AML-193 (cell line): ENCODE measurements at regions not wholly inside any gene's neighbourhood (a gene's known extent, or its start where the extent isn't known, plus 50 kb on each side); places are given as distances from the start of the nearest gene placed in this dataset.
"Not testable (repeated sequence)": the region's sequence is repeated elsewhere in the genome, so short reads cannot be mapped to it uniquely, and the experiment has no call there.

Experiments used
- DNase-seq, 2 experiments: peaks; one replicate each; lab custom pipeline; 2025; lab: John Stamatoyannopoulos, UW

DNA sequence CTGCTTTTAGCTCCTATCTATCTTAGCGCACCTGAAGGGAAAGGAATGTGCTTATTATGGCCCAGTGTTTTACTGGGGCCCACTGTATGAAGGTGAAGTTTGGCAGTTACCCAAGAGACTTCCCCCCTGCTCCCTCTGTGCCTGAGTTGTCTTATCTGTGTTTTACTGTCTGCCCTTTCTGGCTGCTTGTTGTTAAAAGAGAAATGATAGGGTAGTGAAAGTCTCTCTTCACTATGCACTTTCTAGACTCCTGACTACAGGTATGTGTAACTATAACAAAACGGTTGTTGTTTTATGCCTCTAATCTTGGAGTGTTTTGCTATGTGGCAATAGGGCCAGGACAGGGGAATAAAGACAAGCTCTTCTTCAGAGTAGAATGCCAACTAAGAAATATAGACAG, 326.9 kb downstream of the KIF20B start:
- DNase-seq: no peak

DNA sequence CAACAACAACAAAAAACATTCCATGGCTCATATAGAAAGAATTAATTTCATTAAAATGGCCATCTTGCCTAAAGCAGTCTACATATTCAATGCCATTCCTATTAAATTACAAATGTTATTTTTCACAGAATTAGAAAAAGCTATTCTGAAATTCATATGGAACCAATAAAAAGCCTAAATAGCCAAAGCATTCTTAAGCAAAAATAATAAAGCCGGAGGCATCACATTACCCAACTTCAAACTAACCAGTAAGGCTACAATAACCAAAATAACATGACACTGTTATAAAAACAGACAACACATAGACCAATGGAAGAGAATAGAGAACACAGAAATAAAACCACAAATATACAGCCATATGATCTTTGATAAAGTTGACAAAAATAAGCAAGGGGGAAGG, 330.4 kb downstream of the KIF20B start:
- DNase-seq: no peak

DNA sequence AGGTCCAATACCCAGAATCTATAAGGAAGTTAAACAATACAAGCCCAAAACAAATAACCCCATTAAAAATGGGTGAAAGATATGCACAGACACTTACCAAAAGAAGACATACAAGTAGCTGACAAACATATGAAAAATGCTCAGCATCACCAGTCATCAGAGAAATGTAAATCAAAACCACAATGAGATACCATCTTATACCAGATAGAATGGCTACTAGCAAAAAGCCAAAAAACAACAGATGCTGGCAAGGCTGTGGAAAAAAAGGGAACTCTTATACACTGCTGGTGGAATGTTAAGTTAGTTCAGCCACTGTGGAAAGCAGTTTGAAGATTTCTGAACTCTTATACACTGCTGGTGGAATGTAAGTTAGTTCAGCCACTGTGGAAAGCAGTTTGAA, 331.1 kb downstream of the KIF20B start:
- DNase-seq: no peak

DNA sequence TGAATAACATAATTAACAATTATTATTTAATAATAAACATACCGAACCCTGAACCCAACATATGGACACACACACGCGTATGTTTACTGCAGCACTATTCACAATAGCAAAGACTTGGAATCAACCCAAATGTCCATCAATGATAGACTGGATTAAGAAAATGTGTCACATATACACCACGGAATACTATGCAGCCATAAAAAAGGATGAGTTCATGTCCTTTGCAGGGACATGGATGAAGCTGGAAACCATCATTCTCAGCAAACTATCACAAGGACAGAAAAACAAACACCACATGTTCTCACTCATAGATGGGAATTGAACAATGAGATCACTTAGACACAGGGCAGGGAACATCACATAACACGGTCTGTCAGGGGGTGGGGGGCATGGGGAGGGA, 333.5 kb downstream of the KIF20B start:
- DNase-seq: not testable (repeated sequence)

DNA sequence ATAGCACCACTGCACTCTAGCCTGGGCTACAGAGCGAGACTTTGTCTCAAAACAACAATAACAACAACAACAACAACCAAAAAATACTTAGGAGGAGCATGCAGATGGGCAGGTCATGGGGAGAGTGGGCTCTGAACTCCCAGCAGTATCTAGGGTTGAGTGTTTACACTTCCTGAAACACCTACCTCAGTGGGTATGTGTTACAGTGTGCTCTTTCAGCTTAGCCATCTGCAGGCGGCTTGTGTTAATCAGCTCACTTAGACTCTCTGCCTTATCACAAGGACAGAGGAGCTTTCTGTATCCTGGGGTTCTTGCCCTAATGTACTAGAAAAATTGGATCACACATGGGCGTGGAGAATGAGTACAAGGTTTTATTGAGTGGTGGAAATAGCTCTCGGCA, 340.2 kb downstream of the KIF20B start:
- DNase-seq: no peak

GRCh38 chr10:90042075-90042474, 340.7 kb downstream of the KIF20B start:
- no peak for DNase-seq

DNA sequence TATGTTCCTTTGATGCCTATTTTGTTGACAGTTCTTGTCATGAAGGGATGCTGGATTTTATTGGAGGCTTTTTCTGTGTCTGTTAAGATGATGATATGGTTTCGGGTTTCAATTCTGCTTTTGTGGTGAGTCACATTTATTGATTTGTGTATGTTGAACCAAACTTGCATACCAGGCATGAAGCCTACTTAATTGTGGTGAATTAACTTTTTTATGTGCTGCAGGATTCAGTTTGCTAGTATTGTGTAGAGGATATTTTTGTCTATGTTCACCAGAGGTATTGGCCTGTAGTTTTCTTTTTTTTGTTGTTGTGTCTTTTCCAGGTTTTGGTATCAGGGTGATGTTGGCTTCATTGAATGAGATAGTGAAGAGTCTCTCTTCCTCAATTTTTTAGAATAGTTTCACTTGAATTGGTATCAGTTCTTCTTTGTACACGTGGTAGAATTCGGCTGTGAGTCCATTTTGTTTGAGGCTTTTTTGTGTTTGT, 345.9 kb downstream of the KIF20B start:
- no peak for DNase-seq

GRCh38 chr10:90051053-90051452, 349.7 kb downstream of the KIF20B start:
- DNase-seq: no peak

- no peak for DNase-seq
Observed at GRCh38 chr10:90051474-90051873, 350.1 kb downstream of the KIF20B start.

DNA sequence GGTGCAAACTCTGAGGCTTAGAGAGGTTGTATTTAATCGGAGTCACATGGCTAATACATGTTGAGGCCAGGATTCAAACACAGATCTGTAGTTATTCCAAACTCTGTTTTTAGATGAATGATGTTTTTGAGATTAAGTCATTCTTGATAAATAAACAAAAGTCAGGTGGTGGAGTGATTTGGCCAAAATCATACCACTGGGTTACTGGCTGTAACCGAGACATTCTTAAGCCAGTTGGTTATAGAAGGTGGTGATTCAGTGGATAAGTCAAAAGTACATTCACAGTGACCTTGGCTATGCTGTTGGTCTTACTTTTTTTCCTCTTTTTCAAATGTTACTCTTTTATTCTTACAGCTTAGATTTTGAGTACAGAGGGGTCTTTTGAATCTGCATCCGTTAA, 361.4 kb downstream of the KIF20B start:
- no peak for DNase-seq

GRCh38 chr10:90064295-90064694, 362.9 kb downstream of the KIF20B start:
- no peak for DNase-seq

DNA sequence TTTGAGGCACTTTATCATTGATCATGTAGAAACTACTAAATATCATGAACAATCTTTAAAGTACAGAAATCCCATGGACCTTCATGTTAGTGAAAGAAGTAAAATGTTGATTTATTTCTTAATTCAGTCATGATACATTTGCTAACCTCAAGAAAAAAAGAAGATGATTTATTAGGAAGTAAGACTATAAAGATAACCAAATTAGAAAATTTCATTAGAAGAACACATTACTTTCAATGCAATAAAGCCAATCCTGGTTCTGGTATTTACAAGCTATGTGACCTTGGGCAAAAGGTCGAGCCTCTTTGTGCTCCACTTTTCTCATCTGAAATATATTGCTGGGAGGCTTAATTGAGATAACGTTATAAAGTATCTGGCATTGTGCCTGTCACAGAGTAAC, 365.0 kb downstream of the KIF20B start:
- DNase-seq: no peak

DNA sequence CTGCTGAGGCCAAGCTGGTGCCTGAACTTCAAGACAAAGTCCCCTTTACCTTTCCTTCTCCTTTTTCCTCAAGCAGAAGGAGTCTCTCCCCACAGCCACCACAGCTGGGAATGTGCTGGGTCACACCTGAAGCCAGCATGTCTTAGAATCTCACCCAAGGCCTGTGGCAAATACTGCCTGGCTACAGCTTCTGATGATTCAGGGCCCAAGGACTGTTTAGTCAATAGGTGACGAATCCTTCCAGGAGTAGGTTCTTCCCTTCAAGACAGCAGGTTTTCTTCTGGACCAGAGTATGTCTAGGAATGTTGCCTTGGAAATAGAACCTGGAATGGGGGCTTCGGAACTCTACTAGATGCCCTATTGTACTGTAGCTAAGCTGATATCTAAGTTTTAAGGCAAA, 374.6 kb downstream of the KIF20B start:
- DNase-seq: no peak

DNA sequence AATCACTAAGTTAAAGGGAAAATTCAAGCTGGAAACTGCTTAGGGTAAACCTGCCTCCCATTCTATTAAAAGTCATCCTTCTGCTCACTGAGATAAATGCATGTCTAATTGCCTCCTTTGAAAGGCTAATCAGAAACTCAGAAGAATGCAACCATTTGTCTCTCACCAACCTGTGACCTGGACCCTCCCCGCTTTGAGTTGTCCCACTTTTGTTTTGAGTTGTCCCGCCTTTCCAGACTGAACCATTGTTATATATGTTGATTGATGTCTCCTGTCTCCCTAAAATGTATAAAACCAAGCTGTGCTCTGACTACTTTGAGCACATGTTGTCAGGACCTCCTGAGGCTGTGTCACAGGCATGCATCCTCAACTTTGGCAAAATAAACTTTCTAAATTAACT, 378.4 kb downstream of the KIF20B start:
- no peak for DNase-seq

DNA sequence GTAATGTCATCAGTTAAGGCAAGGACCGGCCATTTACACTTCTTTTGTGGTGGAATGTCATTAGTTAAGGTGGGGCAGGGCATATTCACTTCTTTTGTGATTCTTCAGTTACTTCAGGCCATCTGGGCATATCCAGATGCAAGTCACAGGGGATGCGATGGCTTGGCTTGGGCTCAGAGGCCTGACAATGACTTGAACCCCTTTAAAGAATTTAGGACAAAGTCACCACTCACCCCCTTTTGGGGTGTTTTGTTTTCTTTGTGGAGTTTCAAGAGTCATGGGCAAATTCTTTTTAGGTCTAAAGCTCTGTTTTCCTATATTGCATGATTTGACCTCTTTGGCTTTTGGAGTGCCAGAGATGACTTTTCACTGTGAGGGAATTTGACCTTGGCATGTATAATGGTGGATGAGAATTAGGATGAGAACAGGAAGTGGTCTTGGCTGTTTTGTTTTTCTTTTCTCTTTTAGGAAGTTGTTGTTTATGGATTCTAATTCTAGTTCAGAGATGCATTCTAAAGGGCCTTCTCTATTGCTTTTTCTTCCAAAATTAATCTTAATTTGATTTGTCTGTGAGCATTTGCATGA, 385.3 kb downstream of the KIF20B start:
- not testable (repeated sequence) for DNase-seq

DNA sequence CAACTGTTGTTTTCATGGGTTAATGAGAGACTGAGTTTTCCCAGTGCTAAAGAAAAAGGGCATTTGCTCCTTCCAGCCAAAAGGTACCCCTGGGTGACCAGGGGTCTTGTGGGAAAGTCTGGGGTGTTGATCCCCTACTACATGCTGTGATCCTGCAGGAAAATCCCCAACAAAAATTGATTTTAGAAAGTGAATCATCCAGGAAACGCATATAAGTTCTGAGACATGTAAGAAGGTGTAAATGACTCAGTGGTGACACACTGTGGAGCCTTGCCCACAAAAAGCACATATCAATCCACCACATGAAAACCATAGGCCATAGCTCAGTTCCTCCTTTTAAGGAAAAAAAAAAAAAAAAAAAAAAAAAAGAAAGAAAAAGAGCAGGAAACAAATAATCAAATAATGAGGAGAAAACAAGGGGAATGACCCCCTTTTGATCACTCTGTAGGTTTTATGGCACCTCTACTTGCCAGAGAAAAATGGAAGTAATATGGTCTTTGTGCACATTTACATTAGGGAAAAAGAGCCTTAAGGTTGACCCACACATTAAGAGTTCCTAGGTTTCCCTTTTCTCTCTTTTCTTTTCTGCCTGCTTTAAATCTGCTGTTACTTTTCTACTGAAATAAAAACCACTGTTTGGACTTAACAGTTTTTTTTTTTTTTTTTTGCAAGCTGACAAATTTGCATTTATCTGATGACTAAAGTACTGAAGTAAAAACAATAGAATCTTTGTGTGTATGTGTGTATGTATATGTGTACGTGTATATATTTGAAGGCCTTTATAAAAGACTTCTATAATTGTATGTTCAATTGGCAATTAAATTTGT, 386.0 kb downstream of the KIF20B start:
- no peak for DNase-seq

DNA sequence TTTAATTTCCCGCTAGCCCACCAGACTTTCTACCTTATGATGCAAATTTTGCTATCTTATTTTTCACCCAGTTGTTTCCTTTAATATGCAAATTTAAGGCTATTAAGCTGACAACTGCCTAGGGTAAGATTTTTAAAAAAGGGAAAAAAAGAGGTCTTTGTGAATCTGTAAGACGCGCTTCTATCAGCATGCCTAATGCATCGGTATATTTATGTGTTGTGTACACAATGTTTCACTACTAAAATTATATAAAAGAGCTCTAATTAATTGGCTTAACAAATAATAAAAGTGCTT, 386.6 kb downstream of the KIF20B start:
- DNase-seq: no peak

DNA sequence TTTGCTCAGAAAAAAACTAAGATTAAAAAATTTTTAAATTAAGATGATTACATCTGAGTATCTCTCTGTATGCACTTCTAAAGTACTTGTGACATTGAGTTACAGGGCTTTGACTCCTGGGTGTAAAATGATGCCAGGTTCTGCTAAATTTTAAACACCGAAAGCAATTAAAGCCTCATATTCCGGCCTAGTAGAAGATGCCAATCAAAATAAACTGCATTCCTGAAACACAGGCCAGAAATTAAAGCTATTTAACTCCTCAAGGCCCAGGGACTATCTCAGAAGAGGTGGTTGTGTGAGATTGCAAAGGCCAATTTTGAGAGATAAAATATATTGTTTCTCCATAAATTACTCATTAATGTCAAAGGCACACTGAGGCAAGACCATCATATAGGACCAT, 388.3 kb downstream of the KIF20B start:
- DNase-seq: no peak

GRCh38 chr10:90096196-90096595, 394.8 kb downstream of the KIF20B start:
- DNase-seq: no peak

- not testable (repeated sequence) for DNase-seq
Observed at GRCh38 chr10:90107581-90107980, 406.2 kb downstream of the KIF20B start.

- no peak for DNase-seq
Observed at GRCh38 chr10:90111671-90112070, 410.3 kb downstream of the KIF20B start.

GRCh38 chr10:90112681-90113080, 411.3 kb downstream of the KIF20B start:
- DNase-seq: no peak

DNA sequence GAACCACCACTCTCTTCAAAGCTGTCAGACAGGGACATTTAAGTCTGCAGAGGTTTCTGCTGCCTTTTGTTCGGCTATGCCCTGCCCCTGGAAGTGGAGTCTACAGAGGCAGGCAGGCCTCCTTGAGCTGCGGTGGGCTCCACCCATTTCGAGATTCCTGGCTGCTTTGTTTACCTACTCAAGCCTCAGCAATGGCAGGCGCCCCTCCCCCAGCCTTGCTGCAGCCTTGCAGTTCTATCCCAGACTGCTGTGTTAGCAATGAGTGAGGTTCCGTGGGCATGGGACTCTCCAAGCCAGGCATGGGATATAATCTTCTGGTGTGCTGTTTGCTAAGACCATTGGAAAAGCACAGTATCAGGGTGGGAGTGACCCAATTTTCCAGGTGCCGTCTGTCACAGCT, 417.2 kb downstream of the KIF20B start:
- DNase-seq: not testable (repeated sequence)
